Naive thymus-derived CD8-positive, alpha-beta T cell (primary cell): ENCODE measurements at regions not wholly inside any gene's neighbourhood (a gene's known extent, or its start where the extent isn't known, plus 50 kb on each side); places are given as distances from the start of the nearest gene placed in this dataset.

ENCODE experiments used
- ATAC-seq, 2 donors: fragments of 150-1000 bp; cut with Tn5 transposase in 1 of 2; sonication (Bioruptor Pico), chemical (Tn5 transposase) in 1 of 2; 1 replicate in 1 of 2; 2 replicates in 1 of 2; pipeline ENCODE4 v1.10.0; 2021; ENCODE audit warnings: mild to moderate bottlenecking in 2 of 2, moderate library complexity in 2 of 2
- POLR2A ChIA-PET: fragments of 350-600 bp; sonication (Branson Sonifier 250); formaldehyde crosslinking; loops from one replicate; lab custom pipeline; 2021; ENCODE audit warnings: antibody characterized with exemption; lab: Charles Lee
- DNase-seq, 10 donors: peaks; one replicate each; pipeline versions ENCODE4 v3.0.0 to v3.0.0-alpha.2; 2020 to 2022
- H3K27ac Mint-ChIP-seq, 10 donors: one replicate each; pipeline ENCODE4 v1.8.0; 2020 to 2022; ENCODE audit warnings: mild to moderate bottlenecking in 10 of 10, mixed read lengths in 10 of 10, moderate library complexity in 4 of 10, inconsistent platforms in 1 of 10
- H3K27me3 Mint-ChIP-seq, 5 donors: one replicate each; pipeline ENCODE4 v1.8.0; 2021 to 2022; ENCODE audit warnings: mixed read lengths in 5 of 5
- H3K36me3 Mint-ChIP-seq, 3 donors: one replicate each; pipeline ENCODE4 v1.8.0; 2020 to 2022; ENCODE audit warnings: mixed read lengths in 3 of 3, mild to moderate bottlenecking in 2 of 3, inconsistent platforms in 1 of 3
- H3K4me1 Mint-ChIP-seq, 4 donors: one replicate each; pipeline ENCODE4 v1.8.0; 2021 to 2022; ENCODE audit warnings: mixed read lengths in 4 of 4
- H3K4me3 Mint-ChIP-seq, 10 donors: one replicate each; pipeline ENCODE4 v1.8.0; 2020 to 2022; ENCODE audit warnings: mild to moderate bottlenecking in 10 of 10, mixed read lengths in 10 of 10, moderate library complexity in 6 of 10, inconsistent platforms in 1 of 10
- H3K9me3 Mint-ChIP-seq, 9 donors: one replicate each; pipeline ENCODE4 v1.8.0; 2020 to 2022; ENCODE audit warnings: mixed read lengths in 9 of 9, mild to moderate bottlenecking in 3 of 9, inconsistent platforms in 1 of 9, moderate library complexity in 1 of 9

DNA sequence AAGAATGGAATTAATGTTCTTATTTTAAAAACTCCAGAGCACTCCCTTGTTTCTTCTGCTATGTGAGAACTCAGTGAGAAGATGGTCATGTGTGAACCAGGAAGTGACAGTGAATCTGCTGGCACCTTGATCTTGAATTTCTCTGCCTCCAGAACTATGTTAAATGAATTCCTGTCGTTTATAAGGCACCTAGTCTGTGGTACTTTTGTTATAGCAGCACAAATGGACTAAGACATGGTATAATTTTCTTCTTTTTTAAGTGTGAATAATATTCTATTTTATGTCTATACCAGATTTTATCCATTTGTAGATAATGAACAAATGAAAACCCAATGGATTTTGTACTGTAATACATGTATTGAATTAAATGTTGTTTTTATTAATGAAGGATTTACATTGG lies 601.9 kb upstream of the REG3G start:
- ATAC-seq: no peak
- H3K36me3 Mint-ChIP-seq: no peaks in the 10 kb centered on the region

DNA sequence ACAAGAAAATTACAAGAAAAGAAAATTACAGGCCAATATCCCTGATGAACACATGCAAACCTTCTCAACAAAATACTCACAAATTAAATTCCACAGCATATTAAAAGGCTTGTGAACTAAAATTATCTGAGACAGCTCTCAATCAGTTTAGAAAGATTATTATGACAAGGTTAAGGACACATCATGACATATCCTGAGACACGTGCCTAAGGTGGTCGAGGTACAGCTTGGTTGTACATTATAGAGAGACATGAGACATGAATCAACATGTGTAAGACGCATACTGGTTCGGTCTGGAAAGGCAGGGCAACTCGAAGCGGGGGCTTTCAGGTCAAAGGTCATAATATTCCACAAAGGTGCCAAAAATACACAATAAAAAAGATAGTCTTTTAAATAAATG lies 598.3 kb upstream of the REG3G start:
- no peaks in the 10 kb centered on the region for H3K36me3 Mint-ChIP-seq
- H3K9me3 Mint-ChIP-seq: peaks cover 7 to 38% (median 8%) of the 10 kb centered on the region in 9 donors

More for the DNA sequence above, 601.9 kb upstream of the REG3G start:
- Mint-ChIP-seq H3K4me1 (no peaks in the 10 kb centered on the region), H3K9me3 (peaks cover 3 to 22% (median 17%) of the 10 kb centered on the region in 9 donors), H3K27me3 (no peaks in the 10 kb centered on the region), H3K4me3 (no peak overlapping the region), H3K27ac (no peak overlapping the region)
- DNase-seq: no peak
- POLR2A ChIA-PET: no interaction called here

DNA sequence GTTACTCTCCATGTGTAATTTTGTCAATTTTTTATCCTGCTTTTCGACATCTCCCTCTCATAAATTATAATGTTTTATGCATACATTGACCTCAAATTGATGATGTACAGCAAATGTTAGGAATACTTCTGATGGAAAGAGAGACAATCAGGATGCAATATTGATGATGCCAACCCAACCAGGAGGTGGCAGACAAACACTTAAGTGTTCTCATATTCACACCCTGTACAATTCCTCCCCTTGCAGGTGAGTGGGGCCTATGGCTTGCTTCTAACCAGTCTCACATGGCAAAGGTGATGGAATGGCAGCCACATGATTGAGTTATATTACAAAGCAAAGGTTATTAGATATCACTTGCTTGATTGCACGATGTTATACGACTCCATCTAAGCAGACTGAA lies 594.3 kb upstream of the REG3G start:
- no peaks in the 10 kb centered on the region for H3K4me1 Mint-ChIP-seq
- no peak for DNase-seq
- POLR2A ChIA-PET: no interaction called here
- H3K4me3 Mint-ChIP-seq: no peak overlapping the region
- no peak overlapping the region for H3K27ac Mint-ChIP-seq
- no peak for ATAC-seq
- H3K27me3 Mint-ChIP-seq: no peaks in the 10 kb centered on the region
- H3K36me3 Mint-ChIP-seq: no peaks in the 10 kb centered on the region
- H3K9me3 Mint-ChIP-seq: peaks cover 4 to 46% (median 10%) of the 10 kb centered on the region in 9 donors

More for the DNA sequence above, 598.3 kb upstream of the REG3G start:
- POLR2A ChIA-PET: no interaction called here
- ATAC-seq (no peak), DNase-seq (no peak)
- no peak overlapping the region for H3K4me3 Mint-ChIP-seq
- no peaks in the 10 kb centered on the region for H3K27me3 Mint-ChIP-seq
- H3K27ac Mint-ChIP-seq: no peak overlapping the region
- no peaks in the 10 kb centered on the region for H3K4me1 Mint-ChIP-seq

DNA sequence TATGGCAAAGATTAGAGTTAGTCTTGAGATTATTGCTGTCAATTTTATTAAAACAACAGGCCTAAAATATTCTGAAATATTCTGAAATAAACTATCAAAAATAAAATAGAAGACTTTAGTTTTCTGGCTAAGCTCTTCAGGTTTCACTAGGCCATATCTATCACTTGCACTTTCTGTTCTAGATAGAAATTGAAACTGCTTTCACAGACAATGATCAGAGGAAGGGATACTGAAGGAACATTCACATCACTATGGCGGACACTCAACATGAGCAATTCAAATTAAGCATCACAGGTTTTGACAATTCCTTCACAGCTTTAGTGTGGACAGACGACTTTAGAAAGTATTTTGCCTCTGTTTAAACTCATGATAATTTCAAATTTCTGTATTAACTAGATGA lies 586.4 kb upstream of the REG3G start:
- DNase-seq (no peak), ATAC-seq (no peak)
- Mint-ChIP-seq H3K9me3 (peaks cover 0 to 24% (median 10%) of the 10 kb centered on the region in 9 donors), H3K4me1 (no peaks in the 10 kb centered on the region), H3K4me3 (no peak overlapping the region), H3K36me3 (no peaks in the 10 kb centered on the region), H3K27ac (no peak overlapping the region), H3K27me3 (no peaks in the 10 kb centered on the region)
- POLR2A ChIA-PET: no interaction called here

DNA sequence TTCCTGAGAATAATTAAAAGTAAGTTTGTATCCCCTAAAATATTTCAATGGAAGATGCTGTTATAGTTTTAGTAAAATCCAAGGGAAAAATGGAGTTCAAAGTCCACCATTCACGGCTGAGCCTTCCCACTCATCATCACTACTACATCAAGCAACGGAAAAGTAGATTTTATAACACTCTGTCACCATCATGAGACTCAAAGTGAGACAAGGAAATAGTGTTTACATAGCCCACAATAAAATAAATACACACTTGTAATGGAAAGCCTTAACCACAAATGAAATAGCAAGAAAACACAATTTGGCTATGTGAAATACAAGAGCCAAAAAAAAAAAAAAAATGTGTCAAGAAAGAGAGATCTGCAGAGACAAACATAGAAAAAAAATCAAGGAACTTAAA lies 569.9 kb upstream of the REG3G start:
- ATAC-seq (no peak), DNase-seq (no peak)
- POLR2A ChIA-PET: no interaction called here
- peaks cover 4 to 38% (median 16%) of the 10 kb centered on the region in 9 donors for H3K9me3 Mint-ChIP-seq
- H3K4me1 Mint-ChIP-seq: no peaks in the 10 kb centered on the region
- H3K4me3 Mint-ChIP-seq: no peak overlapping the region
- no peak overlapping the region for H3K27ac Mint-ChIP-seq
- H3K27me3 Mint-ChIP-seq: no peaks in the 10 kb centered on the region
- H3K36me3 Mint-ChIP-seq: peaks cover 0 to 4% (median 0%) of the 10 kb centered on the region in 3 donors

DNA sequence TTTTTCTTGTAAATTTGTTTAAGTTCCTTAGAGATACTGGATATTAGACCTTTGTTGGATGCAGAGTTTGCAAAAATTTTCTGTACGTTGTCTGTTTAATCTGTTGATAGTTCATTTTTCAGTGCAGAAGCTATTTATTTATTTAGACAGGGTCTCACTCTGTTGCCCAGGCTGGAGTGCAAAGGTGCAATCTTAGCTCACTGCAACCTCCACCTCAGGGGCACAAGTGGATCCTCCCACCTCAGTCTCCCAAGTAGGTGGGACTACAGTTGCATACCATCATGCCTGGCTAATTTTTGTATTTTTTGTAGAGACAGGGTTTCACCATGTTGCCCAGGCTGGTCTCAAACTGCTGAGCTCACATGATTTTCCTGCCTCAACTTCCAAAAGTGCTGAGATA lies 568.2 kb upstream of the REG3G start:
- Mint-ChIP-seq H3K4me1 (no peaks in the 10 kb centered on the region), H3K27me3 (no peaks in the 10 kb centered on the region), H3K9me3 (peaks cover 4 to 44% (median 15%) of the 10 kb centered on the region in 9 donors), H3K4me3 (no peak overlapping the region), H3K36me3 (peaks cover 0 to 4% (median 0%) of the 10 kb centered on the region in 3 donors), H3K27ac (no peak overlapping the region)
- DNase-seq: no peak
- POLR2A ChIA-PET: no interaction called here
- ATAC-seq: no peak

- H3K9me3 Mint-ChIP-seq: peaks cover 0 to 31% (median 14%) of the 10 kb centered on the region in 9 donors
- ATAC-seq (no peak), DNase-seq (no peak)
- no peak overlapping the region for H3K27ac Mint-ChIP-seq
- no peaks in the 10 kb centered on the region for H3K36me3 Mint-ChIP-seq
- H3K27me3 Mint-ChIP-seq: no peaks in the 10 kb centered on the region
- no peak overlapping the region for H3K4me3 Mint-ChIP-seq
- POLR2A ChIA-PET: no interaction called here
- no peaks in the 10 kb centered on the region for H3K4me1 Mint-ChIP-seq
Observed at GRCh38 chr2:78465707-78466106, 559.8 kb upstream of the REG3G start.

DNA sequence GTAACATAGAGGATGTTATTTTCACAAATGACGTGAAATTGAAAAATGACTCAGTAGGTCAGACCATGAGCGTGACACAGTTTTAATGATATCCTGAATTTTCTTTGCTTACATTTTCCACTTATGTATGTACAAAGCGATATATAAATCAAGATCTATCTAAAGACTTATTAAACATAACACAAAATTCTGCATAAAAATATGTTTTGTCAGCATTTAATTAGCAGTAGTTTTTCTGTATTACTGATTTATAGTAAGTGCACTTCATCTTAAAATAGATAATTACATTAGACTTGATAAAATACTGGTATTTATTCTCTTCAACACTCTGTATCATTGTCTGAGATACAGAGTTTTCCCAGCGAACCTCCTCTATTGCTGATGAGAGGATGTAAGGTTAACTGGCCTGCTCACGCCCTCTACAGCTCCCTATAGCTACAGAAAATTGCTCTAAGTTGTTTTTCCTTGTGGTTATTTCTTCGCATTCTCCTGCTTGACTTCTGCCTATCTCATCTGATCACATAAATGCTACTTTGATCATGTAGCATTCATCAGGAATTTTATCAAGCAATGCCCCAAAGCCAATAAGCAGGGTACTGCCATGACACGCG lies 548.8 kb upstream of the REG3G start:
- H3K27me3 Mint-ChIP-seq: no peaks in the 10 kb centered on the region
- POLR2A ChIA-PET: no interaction called here
- H3K4me1 Mint-ChIP-seq: no peaks in the 10 kb centered on the region
- ATAC-seq (no peak), DNase-seq (no peak)
- no peaks in the 10 kb centered on the region for H3K36me3 Mint-ChIP-seq
- no peak overlapping the region for H3K27ac Mint-ChIP-seq
- peaks cover 0 to 24% (median 9%) of the 10 kb centered on the region in 9 donors for H3K9me3 Mint-ChIP-seq
- no peak overlapping the region for H3K4me3 Mint-ChIP-seq

DNA sequence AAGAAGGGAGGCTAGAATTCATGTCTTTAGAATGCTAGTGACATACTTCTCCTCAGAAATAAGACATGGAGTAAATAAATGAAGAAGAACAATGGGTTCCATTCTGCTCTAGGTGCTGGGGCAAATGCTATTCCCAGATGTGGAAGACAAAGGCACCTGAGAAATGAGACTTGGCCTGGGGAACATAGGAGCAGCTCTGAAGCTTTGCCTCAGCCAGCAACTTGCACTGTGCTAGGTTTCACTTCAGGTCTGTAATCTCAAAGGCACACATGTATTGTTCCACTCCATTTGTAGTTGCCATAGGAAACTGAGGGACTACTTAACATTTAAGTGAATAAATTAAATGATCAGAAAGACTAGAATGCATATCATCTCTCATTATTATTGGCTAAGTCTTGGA lies 538.9 kb upstream of the REG3G start:
- Mint-ChIP-seq H3K27me3 (no peaks in the 10 kb centered on the region), H3K36me3 (no peaks in the 10 kb centered on the region), H3K9me3 (peaks cover 0 to 24% (median 12%) of the 10 kb centered on the region in 9 donors), H3K4me3 (no peak overlapping the region), H3K4me1 (no peaks in the 10 kb centered on the region), H3K27ac (no peak overlapping the region)
- ATAC-seq (no peak), DNase-seq (no peak)
- POLR2A ChIA-PET: no interaction called here

DNA sequence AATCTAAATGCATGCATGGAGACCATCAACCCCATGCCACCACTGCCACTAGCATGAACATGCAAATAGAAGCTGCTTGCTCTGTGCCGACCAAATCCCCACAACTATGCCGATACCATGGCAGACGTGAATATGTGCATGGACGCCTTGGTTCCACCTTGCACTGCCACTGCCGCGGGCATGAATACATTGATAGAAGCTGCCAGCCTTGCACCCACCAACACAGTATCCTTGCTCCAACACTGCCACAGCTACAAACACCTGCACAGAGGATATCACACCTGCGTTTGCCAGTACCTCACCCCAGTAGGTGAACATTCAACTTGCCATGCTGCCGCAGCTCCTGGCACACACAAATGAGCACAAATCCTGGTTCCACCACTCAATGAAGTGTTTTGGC lies 527.4 kb upstream of the REG3G start:
- POLR2A ChIA-PET: no interaction called here

GRCh38 chr2:78506301-78506700 lies 519.2 kb upstream of the REG3G start:
- Mint-ChIP-seq H3K9me3 (peaks cover 7 to 61% (median 28%) of the 10 kb centered on the region in 9 donors), H3K27ac (no peak overlapping the region), H3K36me3 (peaks cover 0 to 10% (median 0%) of the 10 kb centered on the region in 3 donors), H3K4me1 (no peaks in the 10 kb centered on the region), H3K4me3 (no peak overlapping the region), H3K27me3 (no peaks in the 10 kb centered on the region)
- ATAC-seq (no peak), DNase-seq (no peak)
- POLR2A ChIA-PET: no interaction called here

More for the DNA sequence above, 527.4 kb upstream of the REG3G start:
- DNase-seq: no peak
- ATAC-seq: no peak
- Mint-ChIP-seq H3K9me3 (peaks cover 5 to 69% (median 27%) of the 10 kb centered on the region in 9 donors), H3K36me3 (peaks cover 0 to 16% (median 0%) of the 10 kb centered on the region in 3 donors), H3K4me3 (no peak overlapping the region), H3K27ac (no peak overlapping the region), H3K27me3 (no peaks in the 10 kb centered on the region), H3K4me1 (no peaks in the 10 kb centered on the region)

DNA sequence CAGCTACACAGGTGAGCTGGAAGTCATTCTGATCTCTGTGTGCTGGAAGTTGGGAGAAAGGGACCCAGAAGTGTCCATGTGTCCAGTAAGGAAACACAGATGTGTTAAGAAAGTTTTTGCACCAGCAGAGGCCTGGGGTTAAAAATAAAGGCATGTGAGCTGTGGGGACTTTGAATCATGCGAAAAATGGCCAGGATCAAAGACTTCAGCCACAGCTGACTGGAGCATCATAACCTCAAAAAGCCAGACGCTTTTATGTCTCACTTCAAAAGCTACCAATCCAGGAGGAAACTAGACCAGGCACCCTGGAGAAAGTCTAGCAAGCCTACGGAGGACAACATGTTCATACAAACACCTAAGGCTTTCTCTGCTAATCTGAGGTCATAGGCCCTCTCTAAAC lies 503.6 kb upstream of the REG3G start:
- Mint-ChIP-seq H3K27ac (no peak overlapping the region), H3K27me3 (no peaks in the 10 kb centered on the region), H3K36me3 (no peaks in the 10 kb centered on the region), H3K9me3 (peaks cover 0 to 24% (median 9%) of the 10 kb centered on the region in 9 donors), H3K4me3 (no peak overlapping the region), H3K4me1 (no peaks in the 10 kb centered on the region)
- DNase-seq: no peak
- POLR2A ChIA-PET: no interaction called here
- ATAC-seq: no peak

DNA sequence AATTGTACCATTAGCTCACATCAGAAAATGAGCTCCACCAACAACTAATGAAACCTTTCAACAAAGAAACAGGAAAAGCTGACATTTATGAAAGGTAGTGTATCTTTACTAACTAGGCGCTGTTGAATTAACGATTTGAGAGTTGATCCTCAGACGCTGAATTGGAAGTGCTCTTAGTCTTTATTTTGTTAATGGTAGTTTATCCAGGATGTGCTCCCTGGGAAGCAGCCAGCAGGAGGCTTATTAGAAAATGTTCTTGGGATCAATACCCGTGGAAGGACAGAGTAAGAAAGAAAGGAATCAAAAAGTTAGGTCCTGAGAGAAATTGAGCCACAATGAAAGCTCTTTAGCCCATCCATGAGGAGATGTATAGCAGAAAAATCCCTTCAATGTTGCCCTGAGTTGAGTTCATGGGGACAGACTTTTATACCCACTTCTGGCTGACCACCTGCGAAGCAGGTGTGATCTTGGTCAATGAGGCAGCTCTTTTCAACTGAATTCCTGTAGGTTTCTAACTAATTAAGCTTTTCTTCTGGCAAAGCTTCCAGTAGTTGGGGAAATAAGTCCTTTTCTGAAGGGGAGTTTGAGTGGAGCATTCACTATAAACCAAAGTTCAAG lies 492.6 kb upstream of the REG3G start:
- Mint-ChIP-seq H3K27ac (no peak overlapping the region), H3K36me3 (no peaks in the 10 kb centered on the region), H3K9me3 (peaks cover 0 to 28% (median 3%) of the 10 kb centered on the region in 9 donors), H3K4me1 (no peaks in the 10 kb centered on the region), H3K27me3 (no peaks in the 10 kb centered on the region), H3K4me3 (no peak overlapping the region)
- no peak for DNase-seq
- POLR2A ChIA-PET: no interaction called here
- ATAC-seq: no peak

GRCh38 chr2:78535395-78535794 lies 490.1 kb upstream of the REG3G start:
- Mint-ChIP-seq H3K9me3 (peaks cover 0 to 37% (median 5%) of the 10 kb centered on the region in 9 donors), H3K27me3 (no peaks in the 10 kb centered on the region), H3K27ac (no peak overlapping the region), H3K36me3 (no peaks in the 10 kb centered on the region), H3K4me1 (no peaks in the 10 kb centered on the region), H3K4me3 (no peak overlapping the region)
- DNase-seq (no peak), ATAC-seq (no peak)
- POLR2A ChIA-PET: no interaction called here
